Esophagus muscularis mucosa (tissue), 4 donors: ENCODE measurements at regions not wholly inside any gene's neighbourhood (a gene's known extent, or its start where the extent isn't known, plus 50 kb on each side); places are given as distances from the start of the nearest gene placed in this dataset.

Experiments
- DNase-seq: peaks from one replicate; pipeline ENCODE4 v3.0.0-alpha.2; 2017; ENCODE audit errors: extremely low spot score
- H3K27ac ChIP-seq, 4 donors: fragments of 200-600 bp; sonication (generic); replicated peaks in 1 of 4; 1 replicate in 3 of 4; 2 replicates in 1 of 4; pipeline ENCODE4 v1.5.1; 2016 to 2019; ENCODE audit warnings: mild to moderate bottlenecking in 1 of 4
- H3K27me3 ChIP-seq, 4 donors: fragments of 200-600 bp; sonication (generic); one replicate each; pipeline versions ENCODE4 v1.5.1 to v1.6.0; 2016 to 2019
- H3K36me3 ChIP-seq, 4 donors: fragments of 200-600 bp; sonication (generic); one replicate each; pipeline ENCODE4 v1.5.1; 2016 to 2019
- H3K4me1 ChIP-seq, 4 donors: fragments of 200-600 bp; sonication (generic); one replicate each; pipeline ENCODE4 v1.5.1; 2016 to 2019
- H3K4me3 ChIP-seq, 4 donors: fragments of 200-600 bp; sonication (generic); 1 replicate in 2 of 4; 2 replicates in 2 of 4; pipeline ENCODE4 v1.5.1; 2016 to 2019; ENCODE audit warnings: mild to moderate bottlenecking in 4 of 4, moderate library complexity in 1 of 4
- H3K9me3 ChIP-seq, 4 donors: fragments of 200-600 bp; sonication (generic); 1 replicate in 3 of 4; 2 replicates in 1 of 4; pipeline ENCODE4 v1.5.1; 2016 to 2019
- CTCF ChIP-seq, 3 experiments: fragments of 200-600 bp in 2 of 3; fragments of 450-650 bp in 1 of 3; sonication (generic) in 2 of 3; IDR thresholded peaks; one replicate each; pipeline ENCODE4 v1.5.1; 2017 to 2019; ENCODE audit warnings: antibody characterized with exemption in 3 of 3, mild to moderate bottlenecking in 2 of 3, moderate library complexity in 1 of 3
- EP300 ChIP-seq: sonication (generic); formaldehyde crosslinking; IDR thresholded peaks from one replicate; pipeline ENCODE4 v1.6.1; 2017; ENCODE audit warnings: antibody characterized with exemption
- POLR2A ChIP-seq: fragments of 450-650 bp; IDR thresholded peaks from one replicate; pipeline ENCODE4 v1.6.1; 2017; ENCODE audit warnings: antibody characterized with exemption, moderate library complexity, mild to moderate bottlenecking, low read depth
- POLR2AphosphoS5 ChIP-seq, 2 donors: sonication (generic); formaldehyde crosslinking; IDR thresholded peaks; one replicate each; pipeline ENCODE4 v1.6.1; 2017; ENCODE audit warnings: antibody characterized with exemption in 2 of 2
- WGBS: methylation state at CpG from one replicate; pipeline ENCODE4 v1.1.5; 2018; 5-methylcytosine and 5-hydroxymethylcytosine counted together
- intact Hi-C: fragments of 100-400 bp; cut with DNase I; formaldehyde crosslinking; loops from one replicate; pipeline ENCODE4 v1.15.1; 2023

GRCh38 chr13:87393358-87393757 is 277.8 kb upstream of the SLITRK5 start:
- Histone ChIP-seq H3K4me3 (no peak overlapping the region), H3K27me3 (no peaks in the 10 kb centered on the region), H3K9me3 (no peaks in the 10 kb centered on the region), H3K4me1 (no peaks in the 10 kb centered on the region), H3K27ac (no peak overlapping the region), H3K36me3 (no peaks in the 10 kb centered on the region)
- TF ChIP-seq EP300 (no peak), POLR2A (no peak), CTCF (IDR thresholded peaks at IDR 0.05) (no peak), POLR2AphosphoS5 (IDR thresholded peaks at IDR 0.05) (no peak)
- no peak for DNase-seq
- intact Hi-C loops: no loop called here

GRCh38 chr13:87398047-87398446 is 273.1 kb upstream of the SLITRK5 start:
- TF ChIP-seq POLR2AphosphoS5 (IDR thresholded peaks at IDR 0.05) (no peak), CTCF (IDR thresholded peaks at IDR 0.05) (no peak), EP300 (no peak), POLR2A (no peak)

DNA sequence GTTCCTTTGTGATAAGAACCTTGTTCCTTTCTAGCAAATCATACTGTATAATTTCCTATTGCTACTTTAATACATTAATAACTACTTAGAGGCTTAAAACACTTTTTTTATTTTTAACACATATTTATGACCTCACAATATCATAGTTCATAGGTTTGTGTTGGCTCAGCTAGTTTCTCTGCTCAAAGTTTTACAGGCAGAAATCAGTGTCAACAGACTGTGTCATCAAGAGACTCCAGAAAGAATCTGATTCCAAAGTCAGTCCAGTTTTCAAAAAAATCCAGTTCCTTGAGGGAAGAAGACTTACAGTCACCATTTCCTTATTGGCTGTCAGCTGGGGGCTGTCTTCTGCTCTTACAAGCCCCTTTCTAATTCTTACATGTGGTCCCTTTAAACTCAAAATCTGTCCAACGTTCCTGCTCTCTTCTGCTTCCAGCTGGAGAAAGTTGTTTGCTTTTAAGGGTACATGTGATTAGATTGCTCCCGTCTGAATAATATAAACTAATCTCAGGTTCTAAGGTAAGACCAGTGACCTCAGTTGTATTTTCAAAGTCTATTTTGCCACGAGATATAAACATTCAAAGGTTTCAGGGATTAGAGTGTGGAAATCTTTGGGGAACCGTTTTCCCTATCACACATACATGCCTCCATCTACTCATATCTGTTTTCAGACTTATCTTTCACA is 267.3 kb upstream of the SLITRK5 start:
- Histone ChIP-seq H3K27ac (no peak overlapping the region), H3K9me3 (no peaks in the 10 kb centered on the region), H3K27me3 (no peaks in the 10 kb centered on the region), H3K4me3 (no peak overlapping the region), H3K36me3 (no peaks in the 10 kb centered on the region), H3K4me1 (no peaks in the 10 kb centered on the region)
- intact Hi-C loops: no loop called here
- TF ChIP-seq POLR2AphosphoS5 (IDR thresholded peaks at IDR 0.05) (no peak), EP300 (no peak)
- WGBS: 19% methylated on average over 4 of the region's 4 CpGs
- DNase-seq: no peak

More at GRCh38 chr13:87398047-87398446, 273.1 kb upstream of the SLITRK5 start:
- WGBS: 80% methylated on average over 3 of the region's 3 CpGs
- no peak for DNase-seq
- intact Hi-C loops: no loop called here
- Histone ChIP-seq H3K4me1 (no peaks in the 10 kb centered on the region), H3K36me3 (no peaks in the 10 kb centered on the region), H3K4me3 (no peak overlapping the region), H3K27ac (no peak overlapping the region), H3K9me3 (no peaks in the 10 kb centered on the region), H3K27me3 (no peaks in the 10 kb centered on the region)

- Histone ChIP-seq H3K27me3 (no peaks in the 10 kb centered on the region), H3K27ac (no peak overlapping the region), H3K4me3 (no peak overlapping the region), H3K4me1 (no peaks in the 10 kb centered on the region), H3K9me3 (no peaks in the 10 kb centered on the region), H3K36me3 (no peaks in the 10 kb centered on the region)
- intact Hi-C loops: no loop called here
- DNase-seq: no peak
- TF ChIP-seq EP300 (no peak), POLR2A (no peak), CTCF (IDR thresholded peaks at IDR 0.05) (no peak), POLR2AphosphoS5 (IDR thresholded peaks at IDR 0.05) (no peak)
These were observed 244.4 kb upstream of the SLITRK5 start for GRCh38 chr13:87426742-87427141.

DNA sequence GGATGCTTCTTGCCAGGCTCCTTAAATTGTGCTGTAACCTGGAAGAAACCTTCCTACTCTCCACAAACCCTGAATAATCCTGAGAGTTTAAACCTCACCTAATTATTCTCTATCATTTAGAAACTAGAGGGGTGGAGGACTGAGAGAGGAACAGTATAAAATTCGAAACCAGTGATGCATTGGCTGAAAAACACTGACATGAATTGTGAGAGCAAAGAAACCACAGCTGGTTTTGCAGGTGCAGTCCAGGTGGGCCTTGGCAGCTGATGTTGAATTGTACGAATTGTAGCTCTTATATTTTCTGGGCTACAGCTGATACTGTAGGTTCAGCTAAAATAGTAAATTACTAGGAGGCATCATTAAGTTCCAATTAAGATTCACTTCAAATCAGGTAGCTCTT is 227.0 kb upstream of the SLITRK5 start:
- TF ChIP-seq POLR2A (no peak), POLR2AphosphoS5 (IDR thresholded peaks at IDR 0.05) (no peak), EP300 (no peak), CTCF (IDR thresholded peaks at IDR 0.05) (no peak)
- intact Hi-C loops: no loop called here
- H3K27me3 ChIP-seq: no peaks in the 10 kb centered on the region
- no peaks in the 10 kb centered on the region for H3K9me3 ChIP-seq
- DNase-seq: no peak
- H3K4me3 ChIP-seq: no peak overlapping the region
- no peaks in the 10 kb centered on the region for H3K4me1 ChIP-seq
- 45% methylated on average over 2 of the region's 2 CpGs for WGBS
- no peaks in the 10 kb centered on the region for H3K36me3 ChIP-seq
- no peak overlapping the region for H3K27ac ChIP-seq
